Ovary (tissue), 7 donors: ENCODE measurements at regions not wholly inside any gene's neighbourhood (a gene's known extent, or its start where the extent isn't known, plus 50 kb on each side); places are given as distances from the start of the nearest gene placed in this dataset.

ENCODE experiments used
- DNase-seq, 5 donors: peaks; one replicate each; pipeline ENCODE4 v3.0.0-alpha.2; 2019 to 2020
- H3K27ac ChIP-seq, 2 donors: fragments of 200-600 bp; one replicate each; pipeline versions ENCODE4 v1.5.1 to v1.8.0; 2019 to 2022
- H3K27me3 ChIP-seq: fragments of 200-600 bp; one replicate; pipeline ENCODE4 v1.8.0; 2022
- H3K36me3 ChIP-seq: fragments of 200-600 bp; sonication (generic); one replicate; pipeline ENCODE4 v1.5.1; 2019
- H3K4me1 ChIP-seq: one replicate; pipeline ENCODE4 v1.8.1; 2013; ENCODE audit warnings: mild to moderate bottlenecking, moderate library complexity; ENCODE audit not compliant: insufficient read depth
- H3K4me3 ChIP-seq: fragments of 200-600 bp; sonication (generic); one replicate; pipeline ENCODE4 v1.5.1; 2017
- H3K9me3 ChIP-seq, 2 donors: fragments of 200-600 bp in 1 of 2; sonication (generic) in 1 of 2; one replicate each; pipeline versions ENCODE4 v1.5.1 to v1.8.1; 2013 to 2019; ENCODE audit warnings: mild to moderate bottlenecking in 1 of 2, moderate library complexity in 1 of 2
- EP300 ChIP-seq: sonication (generic); formaldehyde crosslinking; IDR thresholded peaks from one replicate; pipeline ENCODE4 v1.6.1; 2017; ENCODE audit warnings: antibody characterized with exemption
- POLR2A ChIP-seq: fragments of 450-650 bp; IDR thresholded peaks from one replicate; pipeline ENCODE4 v1.6.1; 2017; ENCODE audit warnings: antibody characterized with exemption, mild to moderate bottlenecking, moderate library complexity
- WGBS, 3 donors: extraction: QIAGEN DNeasy Blood & Tissue Kit in 1 of 3; methylation state at CpG; one replicate each; pipeline versions ENCODE4 v1.1.5 to v1.1.7; 2013 to 2017; 5-methylcytosine and 5-hydroxymethylcytosine counted together
- intact Hi-C, 4 donors: fragments of 100-400 bp; cut with DNase I; formaldehyde crosslinking; loops; one replicate each; pipeline versions ENCODE4 v1.11.0 to v1.15.1; 2022 to 2023
- TF ChIP-seq, protein P1 (sequence below), 3 donors: fragments of 450-650 bp in 2 of 3; fragments of 200-600 bp in 1 of 3; IDR thresholded peaks; one replicate each; pipeline versions ENCODE4 v1.5.1 to v1.8.0; 2016 to 2022; ENCODE audit warnings: antibody characterized with exemption in 3 of 3, mild to moderate bottlenecking in 1 of 3
- donor health status: DM: no; HTN: no; CAD: no; lungs with moderate emphysema.
- donor health status: DM: no; HTN: no; CAD: no.
- donor health status: Bipolar disorder and iron deficiency.
- donor health status: DM: no; HTN: no; CAD: no.
- donor health status: DM: yes; HTN: yes; CAD: no.

DNA sequence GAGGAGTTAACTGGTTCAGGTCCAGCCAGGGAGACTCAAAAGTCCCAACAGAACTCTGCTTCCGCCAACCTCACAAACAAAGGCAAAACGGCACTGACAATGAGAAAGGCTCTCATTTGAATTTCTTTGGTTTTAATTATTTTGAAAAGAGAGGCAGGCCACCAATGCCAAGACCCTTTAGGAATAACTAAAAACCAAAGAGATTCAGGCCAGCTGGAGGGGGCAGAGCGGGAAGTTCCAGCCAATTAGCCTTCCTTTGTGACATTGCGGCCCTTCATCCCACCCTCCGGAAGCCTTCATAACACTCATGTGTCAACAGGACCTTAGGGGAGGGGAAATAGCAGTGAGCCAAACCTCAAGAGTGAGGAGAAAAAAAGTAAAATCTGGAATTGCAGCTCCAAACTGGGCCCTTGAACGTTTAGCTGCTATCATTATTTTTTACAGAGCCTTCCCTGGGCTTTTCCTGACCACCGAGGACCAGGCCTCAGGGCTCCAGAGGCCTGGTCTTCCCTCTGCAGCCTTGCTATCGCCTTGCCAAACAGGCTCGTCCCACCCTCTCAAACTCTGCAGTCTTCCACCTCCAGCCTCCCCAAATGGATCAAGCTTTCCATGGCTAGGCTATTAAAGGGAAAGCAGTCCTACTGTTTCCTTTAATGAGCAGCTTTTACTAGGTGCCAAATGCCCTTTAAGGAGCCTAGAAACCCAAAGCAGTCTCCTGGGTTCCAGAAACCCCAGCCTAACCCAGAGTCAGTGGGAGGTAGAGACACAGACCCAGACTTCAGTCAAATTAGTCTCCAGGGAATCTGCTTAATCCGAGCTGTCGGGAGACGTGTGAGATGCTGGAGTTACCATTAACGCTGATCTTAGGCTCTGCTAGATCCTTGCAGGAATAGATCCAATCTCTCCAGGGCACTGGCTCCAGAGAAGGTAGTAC, 114.2 kb downstream of the CCDC34 start:
- no peaks in the 10 kb centered on the region for H3K36me3 ChIP-seq

DNA sequence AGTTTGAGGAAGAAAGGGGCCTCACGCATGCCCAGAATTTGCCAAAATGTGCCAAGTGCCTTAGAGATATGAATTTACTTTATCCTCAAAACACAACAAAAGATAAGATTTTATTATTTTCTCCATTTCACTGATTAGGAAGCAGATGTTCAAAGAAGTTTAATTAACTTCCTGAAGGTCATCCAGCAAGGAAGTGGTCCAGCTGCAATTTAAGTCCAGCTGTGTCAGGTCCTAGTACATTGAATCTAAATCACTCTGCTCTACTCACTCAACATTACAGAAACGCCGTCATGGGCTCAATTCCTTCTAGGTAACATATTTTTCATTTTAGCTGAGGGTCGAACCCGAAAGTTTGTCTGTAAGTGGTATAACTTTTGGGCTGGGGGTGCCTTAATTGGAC, 115.4 kb downstream of the CCDC34 start:
- peaks cover 4% of the 10 kb centered on the region for H3K4me1 ChIP-seq
- TF ChIP-seq POLR2A = no peak
- TF ChIP-seq EP300 = no peak
- no peak overlapping the region for H3K4me3 ChIP-seq
- 36 to 46% (median 40%) methylated on average over 5 of the region's 5 CpGs for WGBS, 3 donors
- H3K27me3 ChIP-seq = no peaks in the 10 kb centered on the region
- intact Hi-C loops = no loop called here
- H3K27ac ChIP-seq = no peak overlapping the region
- H3K9me3 ChIP-seq = no peaks in the 10 kb centered on the region
- H3K36me3 ChIP-seq = no peaks in the 10 kb centered on the region
- DNase-seq = no peak

More for the DNA sequence above, 114.2 kb downstream of the CCDC34 start:
- no peaks in the 10 kb centered on the region for H3K27me3 ChIP-seq
- no peak overlapping the region for H3K27ac ChIP-seq
- H3K9me3 ChIP-seq = no peaks in the 10 kb centered on the region
- no peak for DNase-seq
- 63 to 71% (median 69%) methylated on average over 13 of the region's 13 CpGs for WGBS, 3 donors
- H3K4me1 ChIP-seq = peaks cover 4% of the 10 kb centered on the region
- no peak overlapping the region for H3K4me3 ChIP-seq
- intact Hi-C loops = no loop called here
- TF ChIP-seq, protein P1, sequence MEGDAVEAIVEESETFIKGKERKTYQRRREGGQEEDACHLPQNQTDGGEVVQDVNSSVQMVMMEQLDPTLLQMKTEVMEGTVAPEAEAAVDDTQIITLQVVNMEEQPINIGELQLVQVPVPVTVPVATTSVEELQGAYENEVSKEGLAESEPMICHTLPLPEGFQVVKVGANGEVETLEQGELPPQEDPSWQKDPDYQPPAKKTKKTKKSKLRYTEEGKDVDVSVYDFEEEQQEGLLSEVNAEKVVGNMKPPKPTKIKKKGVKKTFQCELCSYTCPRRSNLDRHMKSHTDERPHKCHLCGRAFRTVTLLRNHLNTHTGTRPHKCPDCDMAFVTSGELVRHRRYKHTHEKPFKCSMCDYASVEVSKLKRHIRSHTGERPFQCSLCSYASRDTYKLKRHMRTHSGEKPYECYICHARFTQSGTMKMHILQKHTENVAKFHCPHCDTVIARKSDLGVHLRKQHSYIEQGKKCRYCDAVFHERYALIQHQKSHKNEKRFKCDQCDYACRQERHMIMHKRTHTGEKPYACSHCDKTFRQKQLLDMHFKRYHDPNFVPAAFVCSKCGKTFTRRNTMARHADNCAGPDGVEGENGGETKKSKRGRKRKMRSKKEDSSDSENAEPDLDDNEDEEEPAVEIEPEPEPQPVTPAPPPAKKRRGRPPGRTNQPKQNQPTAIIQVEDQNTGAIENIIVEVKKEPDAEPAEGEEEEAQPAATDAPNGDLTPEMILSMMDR (IDR thresholded peaks at IDR 0.05) = no peak
- no peak for TF ChIP-seq EP300
- TF ChIP-seq POLR2A = no peak

DNA sequence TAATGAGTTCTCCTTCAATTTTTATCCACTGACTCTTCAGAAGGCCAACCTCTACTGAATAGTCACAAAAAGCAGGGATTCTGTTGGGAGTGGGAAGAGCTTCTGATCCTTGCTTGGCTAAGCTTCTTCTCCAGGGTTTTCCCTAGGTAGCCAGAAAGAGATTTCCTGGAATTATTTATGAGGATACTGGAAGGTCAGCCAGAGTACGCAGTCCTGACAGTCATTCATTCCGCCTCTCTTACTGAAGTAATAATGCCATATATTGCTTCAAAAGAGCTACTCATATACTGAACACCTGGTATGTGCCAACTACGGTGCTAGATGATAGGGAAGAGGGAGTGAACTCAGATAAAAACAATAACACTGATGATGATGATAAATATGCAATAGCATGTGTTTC, 116.1 kb downstream of the CCDC34 start:
- no peak overlapping the region for H3K4me3 ChIP-seq
- H3K4me1 ChIP-seq = peaks cover 4% of the 10 kb centered on the region
- no peaks in the 10 kb centered on the region for H3K27me3 ChIP-seq
- intact Hi-C loops = no loop called here
- no peaks in the 10 kb centered on the region for H3K36me3 ChIP-seq
- no peak overlapping the region for H3K27ac ChIP-seq
- TF ChIP-seq POLR2A = no peak
- no peak for TF ChIP-seq EP300
- TF ChIP-seq, protein P1 (IDR thresholded peaks at IDR 0.05) = no peak
- H3K9me3 ChIP-seq = no peaks in the 10 kb centered on the region
- 45 to 66% (median 46%) methylated on average over 3 of the region's 3 CpGs for WGBS, 3 donors
- DNase-seq = no peak

DNA sequence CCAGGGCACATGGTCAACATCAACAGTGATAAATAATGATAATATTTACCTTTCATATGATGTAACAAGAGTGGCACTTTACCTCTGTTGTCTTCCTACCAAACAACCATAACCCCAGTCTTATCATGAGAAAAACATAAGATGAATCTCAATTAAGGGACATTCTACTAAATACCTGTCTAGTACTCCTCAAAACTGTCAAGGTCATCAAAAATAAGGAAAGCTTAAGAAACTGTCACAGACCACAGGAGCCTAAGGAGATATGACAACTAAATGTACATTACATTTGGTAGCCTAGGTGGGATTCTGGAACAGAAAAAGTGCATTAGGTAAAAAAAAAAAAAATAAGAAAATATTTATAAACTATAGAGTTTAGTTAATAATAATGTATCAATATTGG, 118.1 kb downstream of the CCDC34 start:
- Histone ChIP-seq H3K9me3 (no peaks in the 10 kb centered on the region), H3K27ac (no peak overlapping the region), H3K36me3 (no peaks in the 10 kb centered on the region), H3K27me3 (no peaks in the 10 kb centered on the region), H3K4me1 (peaks cover 4% of the 10 kb centered on the region), H3K4me3 (no peak overlapping the region)
- intact Hi-C loops = no loop called here
- TF ChIP-seq POLR2A = no peak
- TF ChIP-seq, protein P1 (IDR thresholded peaks at IDR 0.05) = no peak
- no peak for TF ChIP-seq EP300
- no peak for DNase-seq

DNA sequence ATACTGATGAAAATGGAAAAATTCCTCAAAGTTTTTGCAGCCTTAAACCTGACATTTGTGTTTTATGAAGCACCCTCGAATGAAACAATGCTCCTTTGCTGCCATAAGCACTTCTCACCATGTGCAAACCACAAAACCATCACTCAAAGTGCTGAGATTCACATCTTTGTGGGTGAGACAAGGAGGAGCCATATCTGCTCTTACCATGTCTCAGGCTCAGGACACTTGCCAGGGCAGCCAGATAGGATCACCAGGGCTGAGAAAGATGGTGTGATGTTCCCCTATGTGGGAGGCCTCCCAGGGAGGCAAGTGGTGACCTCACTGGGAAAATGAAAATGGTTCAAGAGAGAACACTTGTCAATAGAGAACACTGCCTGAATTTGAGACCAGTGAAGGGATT, 120.4 kb downstream of the CCDC34 start:
- H3K36me3 ChIP-seq = no peaks in the 10 kb centered on the region
- TF ChIP-seq, protein P1 (IDR thresholded peaks at IDR 0.05) = no peak
- TF ChIP-seq POLR2A (no peak), EP300 (no peak)
- H3K27ac ChIP-seq = no peak overlapping the region
- no peak for DNase-seq
- H3K4me1 ChIP-seq = no peaks in the 10 kb centered on the region
- H3K27me3 ChIP-seq = no peaks in the 10 kb centered on the region
- WGBS, 3 donors = 55 to 62% (median 60%) methylated on average over 1 of the region's 1 CpG
- no peak overlapping the region for H3K4me3 ChIP-seq
- no peaks in the 10 kb centered on the region for H3K9me3 ChIP-seq
- intact Hi-C loops = no loop called here
